Naive thymus-derived CD8-positive, alpha-beta T cell (primary cell): ENCODE measurements at regions not wholly inside any gene's neighbourhood (a gene's known extent, or its start where the extent isn't known, plus 50 kb on each side); places are given as distances from the start of the nearest gene placed in this dataset.

Experiments used
- ATAC-seq, 2 donors: fragments of 150-1000 bp; cut with Tn5 transposase in 1 of 2; sonication (Bioruptor Pico), chemical (Tn5 transposase) in 1 of 2; 1 replicate in 1 of 2; 2 replicates in 1 of 2; pipeline ENCODE4 v1.10.0; 2021; ENCODE audit warnings: mild to moderate bottlenecking in 2 of 2, moderate library complexity in 2 of 2
- POLR2A ChIA-PET: fragments of 350-600 bp; sonication (Branson Sonifier 250); formaldehyde crosslinking; loops from one replicate; lab custom pipeline; 2021; ENCODE audit warnings: antibody characterized with exemption; lab: Charles Lee
- DNase-seq, 10 donors: peaks; one replicate each; pipeline versions ENCODE4 v3.0.0 to v3.0.0-alpha.2; 2020 to 2022
- H3K27ac Mint-ChIP-seq, 10 donors: one replicate each; pipeline ENCODE4 v1.8.0; 2020 to 2022; ENCODE audit warnings: mild to moderate bottlenecking in 10 of 10, mixed read lengths in 10 of 10, moderate library complexity in 4 of 10, inconsistent platforms in 1 of 10
- H3K27me3 Mint-ChIP-seq, 5 donors: one replicate each; pipeline ENCODE4 v1.8.0; 2021 to 2022; ENCODE audit warnings: mixed read lengths in 5 of 5
- H3K36me3 Mint-ChIP-seq, 3 donors: one replicate each; pipeline ENCODE4 v1.8.0; 2020 to 2022; ENCODE audit warnings: mixed read lengths in 3 of 3, mild to moderate bottlenecking in 2 of 3, inconsistent platforms in 1 of 3
- H3K4me1 Mint-ChIP-seq, 4 donors: one replicate each; pipeline ENCODE4 v1.8.0; 2021 to 2022; ENCODE audit warnings: mixed read lengths in 4 of 4
- H3K4me3 Mint-ChIP-seq, 10 donors: one replicate each; pipeline ENCODE4 v1.8.0; 2020 to 2022; ENCODE audit warnings: mild to moderate bottlenecking in 10 of 10, mixed read lengths in 10 of 10, moderate library complexity in 6 of 10, inconsistent platforms in 1 of 10
- H3K9me3 Mint-ChIP-seq, 9 donors: one replicate each; pipeline ENCODE4 v1.8.0; 2020 to 2022; ENCODE audit warnings: mixed read lengths in 9 of 9, mild to moderate bottlenecking in 3 of 9, inconsistent platforms in 1 of 9, moderate library complexity in 1 of 9

DNA sequence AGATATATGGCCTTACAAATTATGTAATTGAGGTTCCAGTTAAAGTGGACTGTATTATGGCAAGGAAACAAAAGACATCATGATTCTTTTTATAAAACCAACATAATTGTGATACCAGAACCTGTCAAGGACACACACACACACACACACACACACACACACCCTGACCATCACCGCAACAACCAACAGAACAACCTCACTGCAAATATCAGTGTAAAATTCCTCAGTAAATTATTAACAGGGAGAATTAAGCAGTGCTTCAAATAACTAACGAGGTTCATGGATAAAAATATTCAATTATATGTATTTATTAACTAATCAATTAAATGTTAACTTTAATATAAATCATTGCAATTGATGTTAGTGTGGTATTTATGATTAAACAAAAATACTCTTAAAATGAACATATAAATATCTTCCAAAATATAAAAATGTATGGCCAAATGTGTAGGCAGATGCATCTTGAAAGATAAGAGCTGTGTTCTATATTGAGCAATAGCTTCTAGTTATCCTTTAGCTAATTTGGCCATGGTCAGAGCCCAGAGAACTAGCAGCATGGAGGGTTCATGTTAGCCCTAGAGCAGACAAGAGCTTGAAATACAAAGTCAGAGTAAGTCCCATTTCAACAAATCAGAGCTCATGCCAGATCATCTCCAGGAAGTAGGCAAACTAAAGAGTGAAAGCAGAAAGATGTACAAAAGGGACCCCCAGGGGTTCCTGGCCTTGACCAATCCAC, 280.5 kb upstream of the ADAMTS16 start:
- DNase-seq, result no peak
- Mint-ChIP-seq H3K4me1 (no peaks in the 10 kb centered on the region), H3K4me3 (no peak overlapping the region), H3K9me3 (peaks cover 0 to 16% (median 0%) of the 10 kb centered on the region in 9 donors), H3K27ac (no peak overlapping the region), H3K36me3 (no peaks in the 10 kb centered on the region), H3K27me3 (peaks cover 2 to 17% (median 5%) of the 10 kb centered on the region in 5 donors)
- no peak for ATAC-seq
- POLR2A ChIA-PET, result no interaction called here

GRCh38 chr5:4860631-4861030, 279.5 kb upstream of the ADAMTS16 start:
- ATAC-seq (no peak), DNase-seq (no peak)
- POLR2A ChIA-PET, result no interaction called here
- H3K4me3 Mint-ChIP-seq, result no peak overlapping the region
- no peaks in the 10 kb centered on the region for H3K4me1 Mint-ChIP-seq
- peaks cover 2 to 17% (median 5%) of the 10 kb centered on the region in 5 donors for H3K27me3 Mint-ChIP-seq
- H3K9me3 Mint-ChIP-seq, result peaks cover 0 to 25% (median 4%) of the 10 kb centered on the region in 9 donors
- peaks cover 0 to 4% (median 0%) of the 10 kb centered on the region in 3 donors for H3K36me3 Mint-ChIP-seq
- H3K27ac Mint-ChIP-seq, result no peak overlapping the region

DNA sequence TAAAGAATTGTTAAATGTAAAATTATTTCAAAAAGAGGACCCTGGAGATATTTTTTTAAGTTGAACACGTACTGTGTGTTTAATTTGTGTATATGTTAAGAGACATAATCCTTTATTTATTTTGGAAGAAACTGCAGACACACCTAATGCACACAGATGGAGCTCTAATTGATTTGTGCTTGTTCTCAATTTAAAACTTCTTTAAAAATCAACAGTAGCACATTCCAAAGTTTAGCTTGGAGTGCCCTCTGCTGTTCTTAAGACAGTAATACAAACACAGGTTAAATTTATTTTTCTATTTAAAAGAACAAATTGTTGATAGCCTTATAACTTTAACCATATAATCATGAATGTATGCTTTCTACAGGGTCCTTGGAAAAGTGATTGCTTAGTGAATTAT, 277.6 kb upstream of the ADAMTS16 start:
- Mint-ChIP-seq H3K27ac (no peak overlapping the region), H3K4me3 (no peak overlapping the region), H3K9me3 (peaks cover 0 to 22% (median 4%) of the 10 kb centered on the region in 9 donors), H3K27me3 (peaks cover 2 to 12% (median 5%) of the 10 kb centered on the region in 5 donors), H3K4me1 (no peaks in the 10 kb centered on the region), H3K36me3 (peaks cover 0 to 4% (median 0%) of the 10 kb centered on the region in 3 donors)
- POLR2A ChIA-PET, result no interaction called here
- ATAC-seq, result no peak
- DNase-seq, result no peak

- no peak overlapping the region for H3K4me3 Mint-ChIP-seq
Measured at GRCh38 chr5:4866131-4866659, 273.9 kb upstream of the ADAMTS16 start.

DNA sequence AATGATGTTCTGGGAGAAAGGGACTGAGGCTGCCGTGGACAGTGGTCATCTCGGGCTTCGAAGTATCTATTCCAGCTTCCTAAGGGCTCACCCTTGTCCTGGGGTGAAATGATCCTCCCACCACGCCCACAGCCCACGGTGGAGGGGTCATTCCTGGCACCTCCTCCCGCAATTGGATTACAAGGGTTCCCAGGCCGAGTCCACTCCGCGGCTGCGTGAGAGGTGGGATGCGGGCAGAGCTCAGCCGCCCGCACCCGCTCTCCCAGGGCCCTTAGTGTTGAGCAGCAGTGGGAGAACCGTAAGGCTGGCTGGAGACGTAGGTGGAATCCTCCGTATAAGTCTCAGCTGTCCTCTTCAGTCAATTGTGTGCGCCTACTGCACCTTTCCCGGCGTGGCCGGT, 273.3 kb upstream of the ADAMTS16 start:
- no peaks in the 10 kb centered on the region for H3K4me1 Mint-ChIP-seq
- no peaks in the 10 kb centered on the region for H3K27me3 Mint-ChIP-seq
- H3K9me3 Mint-ChIP-seq, result peaks cover 0 to 10% (median 4%) of the 10 kb centered on the region in 9 donors
- H3K27ac Mint-ChIP-seq, result no peak overlapping the region
- H3K4me3 Mint-ChIP-seq, result no peak overlapping the region
- no peak for DNase-seq
- peaks cover 0 to 4% (median 0%) of the 10 kb centered on the region in 3 donors for H3K36me3 Mint-ChIP-seq
- POLR2A ChIA-PET, result no interaction called here
- no peak for ATAC-seq

More at GRCh38 chr5:4866131-4866659, 273.9 kb upstream of the ADAMTS16 start:
- POLR2A ChIA-PET, result no interaction called here
- ATAC-seq, result no peak
- DNase-seq, result no peak
- Mint-ChIP-seq H3K27ac (peak overlapping the region in 1 of 10 donors; percentile 62), H3K36me3 (peaks cover 0 to 4% (median 0%) of the 10 kb centered on the region in 3 donors), H3K27me3 (no peaks in the 10 kb centered on the region), H3K9me3 (peaks cover 0 to 10% (median 4%) of the 10 kb centered on the region in 9 donors), H3K4me1 (no peaks in the 10 kb centered on the region)

DNA sequence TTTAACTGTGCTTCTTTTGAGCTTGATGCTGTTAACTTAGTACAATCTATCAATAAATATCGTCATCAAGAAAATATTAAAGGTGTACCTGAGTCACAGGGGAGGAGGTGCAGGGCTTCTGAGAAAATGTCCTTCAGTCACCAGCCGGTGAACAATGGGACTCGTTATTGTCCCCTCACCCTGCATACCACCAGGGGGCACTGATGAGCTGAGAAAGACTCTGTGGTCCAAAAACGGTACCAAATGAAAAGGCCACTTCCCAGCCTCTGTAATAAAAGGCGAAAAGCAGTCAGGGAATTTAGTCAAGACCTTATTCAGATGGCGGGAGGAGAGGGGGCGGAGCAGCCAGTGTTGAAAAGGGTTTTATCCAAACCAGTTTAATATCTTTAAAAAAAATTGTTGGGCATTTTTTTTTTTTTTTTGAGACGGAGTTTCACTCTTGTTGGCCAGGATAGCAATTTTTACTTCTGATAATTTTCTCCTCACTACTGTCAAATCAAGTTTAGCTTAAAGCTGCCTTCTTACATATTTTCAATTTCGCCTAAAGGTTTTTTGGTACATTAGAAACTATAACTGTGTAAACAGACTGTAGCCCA, 271.9 kb upstream of the ADAMTS16 start:
- no peaks in the 10 kb centered on the region for H3K4me1 Mint-ChIP-seq
- ATAC-seq, result no peak
- DNase-seq, result peak in 4 of 10 donors; percentile 1 to 15 (median 10)
- H3K27me3 Mint-ChIP-seq, result no peaks in the 10 kb centered on the region
- H3K9me3 Mint-ChIP-seq, result peaks cover 0 to 10% (median 3%) of the 10 kb centered on the region in 9 donors
- peaks cover 0 to 4% (median 0%) of the 10 kb centered on the region in 3 donors for H3K36me3 Mint-ChIP-seq
- H3K27ac Mint-ChIP-seq, result no peak overlapping the region
- POLR2A ChIA-PET, result no interaction called here
- H3K4me3 Mint-ChIP-seq, result no peak overlapping the region

DNA sequence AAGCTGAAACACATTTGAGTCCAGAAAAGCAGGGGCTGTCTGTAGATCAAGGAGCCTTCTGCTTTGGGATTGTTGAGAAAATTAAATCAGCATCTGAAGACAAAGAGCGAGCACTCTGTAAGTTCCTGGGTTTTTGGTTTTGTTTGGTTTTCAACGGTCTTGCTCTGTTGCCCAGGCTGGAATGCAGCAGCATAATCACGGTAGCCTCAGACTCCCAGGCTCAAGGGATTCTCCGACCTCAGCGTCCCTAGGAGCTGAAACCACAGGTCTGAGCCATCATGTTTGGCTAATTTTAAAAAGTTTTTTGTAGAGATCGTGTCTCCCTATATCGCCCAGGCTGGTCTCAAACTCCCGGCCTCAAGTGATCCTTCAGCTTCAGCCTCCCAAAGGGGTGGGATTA, 266.5 kb upstream of the ADAMTS16 start:
- ATAC-seq (no peak), DNase-seq (no peak)
- Mint-ChIP-seq H3K9me3 (no peaks in the 10 kb centered on the region), H3K27ac (no peak overlapping the region), H3K4me3 (no peak overlapping the region), H3K4me1 (no peaks in the 10 kb centered on the region), H3K27me3 (peaks cover 0 to 3% (median 0%) of the 10 kb centered on the region in 5 donors), H3K36me3 (no peaks in the 10 kb centered on the region)
- POLR2A ChIA-PET, result no interaction called here

DNA sequence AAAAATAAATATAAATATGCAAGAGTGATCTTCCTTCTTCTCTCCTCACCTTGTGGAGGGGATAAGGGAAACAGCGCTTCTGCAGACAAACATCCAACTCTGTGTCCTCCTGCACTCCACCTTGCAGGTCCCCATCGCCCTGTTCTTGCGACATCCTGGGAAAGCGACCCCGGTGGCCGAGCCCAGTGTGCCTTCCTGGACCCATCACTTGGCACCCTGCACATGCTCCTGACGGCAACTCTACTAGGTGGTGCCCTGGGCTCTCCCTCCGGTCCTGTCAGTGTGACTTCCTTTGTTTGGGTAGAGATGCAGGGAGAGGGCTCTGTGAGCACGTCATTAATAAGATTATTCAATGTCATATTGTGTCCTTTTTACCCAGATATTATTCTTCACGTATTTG, 266.0 kb upstream of the ADAMTS16 start:
- Mint-ChIP-seq H3K4me3 (no peak overlapping the region), H3K27me3 (peaks cover 0 to 3% (median 0%) of the 10 kb centered on the region in 5 donors), H3K9me3 (no peaks in the 10 kb centered on the region), H3K36me3 (no peaks in the 10 kb centered on the region), H3K4me1 (no peaks in the 10 kb centered on the region), H3K27ac (no peak overlapping the region)
- no peak for ATAC-seq
- POLR2A ChIA-PET, result no interaction called here
- DNase-seq, result no peak

GRCh38 chr5:4875942-4876341, 264.2 kb upstream of the ADAMTS16 start:
- Mint-ChIP-seq H3K36me3 (no peaks in the 10 kb centered on the region), H3K27ac (no peak overlapping the region), H3K27me3 (peaks cover 0 to 3% (median 0%) of the 10 kb centered on the region in 5 donors), H3K4me1 (no peaks in the 10 kb centered on the region), H3K9me3 (no peaks in the 10 kb centered on the region), H3K4me3 (no peak overlapping the region)
- ATAC-seq (no peak), DNase-seq (no peak)
- POLR2A ChIA-PET, result no interaction called here

DNA sequence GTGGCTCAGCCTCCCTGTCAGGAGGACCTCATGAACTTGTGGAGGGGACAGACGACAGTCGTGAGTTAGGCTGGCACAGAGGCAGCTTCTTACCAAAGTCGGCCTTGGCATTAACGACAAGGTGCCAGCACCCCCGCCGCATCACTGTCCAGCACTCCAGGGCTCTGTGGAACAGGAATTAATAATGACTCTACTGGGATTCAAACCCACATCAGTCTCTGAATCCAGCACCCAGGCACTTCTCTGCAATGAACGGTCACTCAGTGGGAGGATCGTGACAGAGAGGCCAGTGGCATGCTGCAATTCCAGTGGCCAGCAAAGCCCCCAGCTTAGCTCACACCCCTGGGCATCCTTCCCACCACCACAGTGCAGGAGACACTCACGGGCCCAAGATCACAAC, 263.3 kb upstream of the ADAMTS16 start:
- POLR2A ChIA-PET, result no interaction called here
- ATAC-seq, result no peak

DNA sequence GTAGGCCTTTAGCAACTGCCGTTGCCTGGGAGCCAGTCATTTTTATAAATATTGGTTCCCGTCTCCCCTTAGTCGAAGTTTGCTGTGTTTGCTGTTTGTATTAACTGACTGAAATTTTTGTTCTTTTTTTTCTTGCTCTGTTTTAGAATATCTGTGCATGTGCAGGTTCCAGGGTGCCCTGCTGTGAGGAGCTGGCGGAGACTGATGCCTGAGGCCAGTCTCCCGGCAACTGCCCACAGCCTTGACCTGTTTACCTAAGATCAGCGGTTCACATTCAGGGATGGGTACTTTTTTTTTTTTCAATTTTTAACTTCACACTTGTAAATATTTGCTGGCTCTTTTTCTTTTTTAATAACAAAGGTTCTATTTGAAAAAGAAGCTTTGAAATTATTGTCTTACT, 262.6 kb upstream of the ADAMTS16 start:
- Mint-ChIP-seq H3K27ac (no peak overlapping the region), H3K9me3 (no peaks in the 10 kb centered on the region), H3K27me3 (peaks cover 0 to 7% (median 0%) of the 10 kb centered on the region in 5 donors), H3K4me3 (no peak overlapping the region), H3K4me1 (no peaks in the 10 kb centered on the region), H3K36me3 (no peaks in the 10 kb centered on the region)
- no peak for DNase-seq
- POLR2A ChIA-PET, result no interaction called here
- no peak for ATAC-seq

More for the DNA sequence above, 263.3 kb upstream of the ADAMTS16 start:
- no peak for DNase-seq
- Mint-ChIP-seq H3K9me3 (no peaks in the 10 kb centered on the region), H3K4me3 (no peak overlapping the region), H3K27ac (no peak overlapping the region), H3K27me3 (peaks cover 0 to 3% (median 0%) of the 10 kb centered on the region in 5 donors), H3K4me1 (no peaks in the 10 kb centered on the region), H3K36me3 (no peaks in the 10 kb centered on the region)

DNA sequence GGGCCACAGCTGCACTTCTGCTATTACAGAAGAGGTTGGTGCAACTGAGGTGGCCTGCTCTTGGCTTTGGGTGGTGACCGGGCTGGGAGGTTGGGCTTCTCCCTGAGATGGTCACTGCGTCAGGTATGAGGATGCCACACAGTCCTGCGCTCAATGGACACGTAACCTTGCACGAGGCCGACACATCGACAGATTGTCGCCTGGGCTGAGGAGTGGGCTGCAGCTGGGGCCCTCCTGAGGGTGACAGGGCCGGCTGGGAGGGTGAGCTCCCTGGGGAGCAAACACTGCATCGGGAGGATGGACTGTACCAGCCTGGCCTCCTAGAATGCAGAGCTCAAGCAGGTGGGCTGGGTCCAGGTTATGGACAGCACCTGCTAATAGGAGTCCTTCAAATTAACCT, 261.1 kb upstream of the ADAMTS16 start:
- DNase-seq (no peak), ATAC-seq (no peak)
- Mint-ChIP-seq H3K9me3 (no peaks in the 10 kb centered on the region), H3K27ac (no peak overlapping the region), H3K27me3 (peaks cover 0 to 7% (median 0%) of the 10 kb centered on the region in 5 donors), H3K36me3 (no peaks in the 10 kb centered on the region), H3K4me3 (no peak overlapping the region), H3K4me1 (no peaks in the 10 kb centered on the region)
- POLR2A ChIA-PET, result no interaction called here

GRCh38 chr5:4879693-4880303, 260.3 kb upstream of the ADAMTS16 start:
- ATAC-seq (no peak), DNase-seq (peak in 2 of 10 donors; percentile 10 to 12)
- POLR2A ChIA-PET, result no interaction called here
- peaks cover 0 to 4% (median 0%) of the 10 kb centered on the region in 9 donors for H3K9me3 Mint-ChIP-seq
- H3K36me3 Mint-ChIP-seq, result no peaks in the 10 kb centered on the region
- H3K27me3 Mint-ChIP-seq, result peaks cover 0 to 7% (median 0%) of the 10 kb centered on the region in 5 donors
- no peak overlapping the region for H3K27ac Mint-ChIP-seq
- no peaks in the 10 kb centered on the region for H3K4me1 Mint-ChIP-seq
- H3K4me3 Mint-ChIP-seq, result no peak overlapping the region
